AG04449 (cell line): ENCODE measurements at regions not wholly inside any gene's neighbourhood (a gene's known extent, or its start where the extent isn't known, plus 50 kb on each side); places are given as distances from the start of the nearest gene placed in this dataset.
A peak's percentile ranks its signal among the peaks of the same experiment; 100 is the strongest.

Experiments used
- CTCF ChIA-PET: fragments of 350-600 bp; formaldehyde crosslinking; extraction: SDS; loops from one replicate; lab custom pipeline; 2021; ENCODE audit warnings: antibody characterized with exemption; lab: Yijun Ruan, JAX
- POLR2A ChIA-PET: fragments of 400-600, 350-600 bp; formaldehyde crosslinking; extraction: SDS; loops from one replicate; lab custom pipeline; 2020; ENCODE audit warnings: antibody characterized with exemption, inconsistent platforms; lab: Yijun Ruan, JAX
- DNase-seq: peaks from one replicate; pipeline ENCODE4 v3.0.0-alpha.2; 2010; ENCODE audit warnings: low read depth, low spot score
- H3K4me3 ChIP-seq: 2 replicates; pipeline ENCODE4 v1.5.1; 2011; ENCODE audit warnings: low read depth, mild to moderate bottlenecking, control low read depth, low read length
- CTCF ChIP-seq: IDR thresholded peaks from one replicate; pipeline ENCODE4 v1.5.1; 2011; ENCODE audit warnings: mild to moderate bottlenecking, moderate library complexity, low read length, control low read depth, inconsistent platforms; ENCODE audit not compliant: insufficient read depth; ENCODE audit errors: missing control alignments

DNA sequence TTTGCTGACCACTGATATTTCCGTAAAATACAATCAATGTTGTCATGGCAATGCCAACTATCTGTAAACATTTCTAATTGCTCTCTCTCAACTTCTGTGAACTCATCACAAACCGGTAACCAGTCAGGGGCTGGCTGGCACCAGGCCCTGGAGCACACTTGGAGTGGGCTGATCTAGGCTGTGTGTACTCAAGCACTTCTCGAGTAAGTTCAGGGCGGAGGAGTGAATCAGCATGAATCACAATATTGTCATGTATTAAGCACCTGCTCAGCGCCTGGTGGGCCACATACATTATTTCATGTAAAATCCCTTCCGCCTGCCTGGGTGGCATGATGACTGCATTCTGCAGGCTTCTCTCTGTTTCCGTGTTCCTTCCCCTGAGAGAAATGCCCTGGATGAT is 212.4 kb downstream of the FOXD2 start:
- TF ChIP-seq CTCF: no peak
- peak; percentile 19 for DNase-seq
- no peak overlapping the region for H3K4me3 ChIP-seq
- ChIA-PET CTCF (no interaction called here), POLR2A (no interaction called here)

GRCh38 chr1:47650611-47651010 is 212.8 kb downstream of the FOXD2 start:
- POLR2A ChIA-PET: no interaction called here
- no peak for TF ChIP-seq CTCF
- no peak overlapping the region for H3K4me3 ChIP-seq
- DNase-seq: no peak
- CTCF ChIA-PET: no interaction called here

GRCh38 chr1:47651311-47652089 is 213.7 kb downstream of the FOXD2 start:
- DNase-seq: no peak
- ChIA-PET CTCF (interaction anchor here (1.0 kb wide), 1 partner anchor 214 kb away, joined by 5 read pairs; the partner anchor contains the start of gene FOXD2), POLR2A (no interaction called here)
- no peak overlapping the region for H3K4me3 ChIP-seq
- TF ChIP-seq CTCF: no peak

DNA sequence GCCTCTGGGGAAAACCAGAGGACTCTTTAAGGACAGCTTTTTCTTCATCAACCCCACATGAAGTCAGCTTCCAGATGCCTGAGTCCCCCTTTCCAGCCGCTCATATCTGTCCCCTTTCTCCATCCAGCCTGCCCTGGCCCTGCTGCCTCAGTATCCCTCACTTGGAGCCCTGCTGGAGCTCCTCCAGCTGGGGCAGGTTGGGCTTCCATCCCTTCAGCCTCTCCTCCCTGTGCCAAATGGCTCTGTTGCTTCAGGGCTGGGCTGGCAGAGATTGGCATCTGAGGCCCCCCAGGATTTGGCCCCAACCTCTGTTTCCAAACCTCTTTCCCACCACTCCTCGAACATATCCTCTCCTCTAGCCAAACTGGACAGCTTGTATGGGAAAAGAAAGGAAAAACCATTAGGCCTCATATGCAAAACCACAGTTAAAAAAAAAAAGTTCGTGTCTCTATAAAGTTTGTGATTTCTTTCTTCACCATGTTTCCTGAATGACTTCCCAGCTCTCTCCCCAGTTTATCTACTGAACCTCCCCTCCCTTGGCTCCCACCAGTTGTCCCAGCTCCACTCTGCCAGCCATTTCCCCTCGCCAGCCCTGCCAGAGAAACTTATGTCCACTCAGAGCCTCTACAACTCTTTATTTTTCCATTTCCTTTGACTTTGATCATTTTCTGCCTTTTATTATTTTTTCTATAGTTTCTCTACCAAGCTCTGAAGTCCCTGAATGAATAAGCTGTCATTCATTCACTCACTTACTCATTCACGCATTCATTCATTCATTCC is 217.9 kb downstream of the FOXD2 start:
- ChIA-PET CTCF (no interaction called here), POLR2A (no interaction called here)
- no peak for TF ChIP-seq CTCF
- DNase-seq: no peak
- no peak overlapping the region for H3K4me3 ChIP-seq

GRCh38 chr1:47656719-47657685 is 219.2 kb downstream of the FOXD2 start:
- no peak overlapping the region for H3K4me3 ChIP-seq
- no peak for TF ChIP-seq CTCF
- ChIA-PET POLR2A (no interaction called here), CTCF (no interaction called here)
- DNase-seq: no peak
